HepG2 (cell line): ENCODE measurements at regions not wholly inside any gene's neighbourhood (a gene's known extent, or its start where the extent isn't known, plus 50 kb on each side); places are given as distances from the start of the nearest gene placed in this dataset.

ENCODE experiments used
- ATAC-seq: fragments of 200-7000 bp; cut with Tn5 transposase; 3 replicates; pipeline ENCODE4 v1.9.1; 2020; ENCODE audit warnings: mild to moderate bottlenecking, moderate library complexity
- BruUV-seq: library from RNA; stranded (reverse); fragments of 400-500 nt; replicated peaks from 2 replicates; lab custom pipeline; 2021; lab: Mats Ljungman, UMichigan
- CTCF ChIA-PET: fragments of 300-600 bp; formaldehyde crosslinking; extraction: SDS; loops from one replicate; lab custom pipeline; 2021; ENCODE audit warnings: low total read pairs, inconsistent platforms, low intra/inter-chr PET ratio; lab: Yijun Ruan, JAX
- POLR2A ChIA-PET: fragments of 350-600 bp; sonication (Branson Sonifier 250); formaldehyde crosslinking; loops from one replicate; lab custom pipeline; 2020; ENCODE audit warnings: antibody characterized with exemption, inconsistent platforms; lab: Yijun Ruan, JAX
- DNase-seq: peaks from one replicate; pipeline ENCODE4 v3.0.0-alpha.2; 2015; ENCODE audit warnings: low spot score
- FAIRE-seq: peaks from 3 replicates; lab custom pipeline; 2011; peaks lifted over from hg19 to GRCh38; lab: Jason Lieb, UNC
- H2AFZ ChIP-seq: one replicate; pipeline ENCODE4 v1.6.1; 2011; ENCODE audit warnings: low read length, inconsistent platforms
- H3K27ac ChIP-seq: fragments of 300-600 bp; 3 replicates; pipeline ENCODE4 v1.8.0; 2011; ENCODE audit warnings: mixed run types, mild to moderate bottlenecking, mixed read lengths, low read length, inconsistent platforms; ENCODE audit not compliant: insufficient read depth; ENCODE audit errors: extremely low read length
- H3K27me3 ChIP-seq, 2 experiments: fragments of 200-600 bp in 1 of 2; 2 replicates in 1 of 2; 3 replicates in 1 of 2; pipeline versions ENCODE4 v1.6.0 to v1.8.0; 2011; ENCODE audit warnings: low read length in 2 of 2, mild to moderate bottlenecking in 2 of 2, moderate library complexity in 2 of 2, inconsistent platforms in 1 of 2; ENCODE audit not compliant: insufficient read depth in 2 of 2, control insufficient read depth in 1 of 2
- H3K36me3 ChIP-seq, 2 experiments: fragments of 200-600 bp in 1 of 2; replicated peaks in 1 of 2; 2 replicates in 1 of 2; 3 replicates in 1 of 2; pipeline versions ENCODE4 v1.5.1 to v1.8.0; 2011; ENCODE audit warnings: low read length in 2 of 2, inconsistent platforms in 1 of 2; ENCODE audit not compliant: insufficient read depth in 2 of 2, control insufficient read depth in 1 of 2
- H3K4me1 ChIP-seq: 2 replicates; pipeline ENCODE4 v1.5.1; 2012; ENCODE audit warnings: low read length, inconsistent platforms; ENCODE audit not compliant: insufficient read depth
- H3K4me2 ChIP-seq: 2 replicates; pipeline ENCODE4 v1.6.0; 2011; ENCODE audit warnings: low read depth, low read length, inconsistent platforms
- H3K4me3 ChIP-seq, 3 experiments: fragments of 200-600 bp in 1 of 3; sonication (generic), shearing (Covaris generic) in 1 of 3; replicated peaks in 1 of 3; 2 replicates each; pipeline ENCODE4 v1.5.1; 2011 to 2016; ENCODE audit warnings: low read length in 3 of 3, inconsistent platforms in 2 of 3, low read depth in 2 of 3, mild to moderate bottlenecking in 2 of 3, control low read depth in 1 of 3, mixed read lengths in 1 of 3; ENCODE audit not compliant: insufficient read depth in 1 of 3
- H3K79me2 ChIP-seq: one replicate; pipeline ENCODE4 v1.6.1; 2011; ENCODE audit warnings: low read length, inconsistent platforms; ENCODE audit not compliant: insufficient read depth
- H3K9ac ChIP-seq: 2 replicates; pipeline ENCODE4 v1.6.0; 2011; ENCODE audit warnings: mild to moderate bottlenecking, low read depth, low read length, inconsistent platforms; ENCODE audit not compliant: insufficient read depth
- H3K9me3 ChIP-seq: 2 replicates; pipeline ENCODE4 v1.5.1; 2012; ENCODE audit warnings: mild to moderate bottlenecking, low read length
- H4K20me1 ChIP-seq: 2 replicates; pipeline ENCODE4 v1.6.0; 2011; ENCODE audit warnings: inconsistent platforms, mild to moderate bottlenecking, low read length, moderate library complexity; ENCODE audit not compliant: insufficient read depth
- DNMT1 ChIP-seq: sonication (generic); formaldehyde crosslinking; IDR thresholded peaks from 2 replicates; pipeline ENCODE4 v1.5.1; 2020; ENCODE audit warnings: mild to moderate bottlenecking, missing genetic modification reagents
- FOXC1 ChIP-seq: sonication (generic); formaldehyde crosslinking; IDR thresholded peaks from 2 replicates; pipeline ENCODE4 v1.8.0; 2022; ENCODE audit warnings: mild to moderate bottlenecking, missing genetic modification reagents, borderline replicate concordance
- FOXK1 ChIP-seq: sonication (generic); formaldehyde crosslinking; IDR thresholded peaks from 2 replicates; pipeline ENCODE4 v1.4.0; 2020; ENCODE audit warnings: low read depth, missing genetic modification reagents, borderline replicate concordance
- GZF1 ChIP-seq: sonication (generic); formaldehyde crosslinking; IDR thresholded peaks from 2 replicates; pipeline ENCODE4 v1.5.1; 2020; ENCODE audit warnings: mild to moderate bottlenecking, missing genetic modification reagents
- MBD4 ChIP-seq: IDR thresholded peaks from 2 replicates; pipeline ENCODE4 v1.6.1; 2012; ENCODE audit warnings: low read length, inconsistent platforms, borderline replicate concordance
- PAWR ChIP-seq: sonication (generic); formaldehyde crosslinking; IDR thresholded peaks from 2 replicates; pipeline ENCODE4 v1.4.0; 2020; ENCODE audit warnings: missing genetic modification reagents, mild to moderate bottlenecking, borderline replicate concordance
- RBM39 ChIP-seq: fragments of 200-400 bp; formaldehyde crosslinking; IDR thresholded peaks from one replicate; pipeline ENCODE4 v1.6.1; 2018; ENCODE audit warnings: antibody characterized with exemption, mild to moderate bottlenecking, low read depth, low read length; ENCODE audit not compliant: poor library complexity, severe bottlenecking
- SALL1 ChIP-seq: sonication (generic); formaldehyde crosslinking; IDR thresholded peaks from 2 replicates; pipeline ENCODE4 v1.8.0; 2022; ENCODE audit warnings: mild to moderate bottlenecking, missing genetic modification reagents
- SALL2 ChIP-seq: sonication (generic); formaldehyde crosslinking; IDR thresholded peaks from 2 replicates; pipeline ENCODE4 v1.8.1; 2023; ENCODE audit warnings: mild to moderate bottlenecking, missing genetic modification reagents, inconsistent platforms
- ZNF251 ChIP-seq: sonication (generic); formaldehyde crosslinking; IDR thresholded peaks from 2 replicates; pipeline ENCODE4 v1.9.0; 2021; ENCODE audit warnings: mild to moderate bottlenecking, missing genetic modification reagents
- ZNF253 ChIP-seq: sonication (generic); formaldehyde crosslinking; IDR thresholded peaks from 2 replicates; pipeline ENCODE4 v1.8.0; 2022; ENCODE audit warnings: mild to moderate bottlenecking, missing genetic modification reagents, borderline replicate concordance
- ZNF746 ChIP-seq: sonication (generic); formaldehyde crosslinking; IDR thresholded peaks from 2 replicates; pipeline ENCODE4 v1.8.0; 2022; ENCODE audit warnings: mild to moderate bottlenecking, missing genetic modification reagents
- WGBS: methylation state at CpG from one replicate; pipeline ENCODE4 v1.1.6; 2017; ENCODE audit warnings: low lambda C conversion rate; 5-methylcytosine and 5-hydroxymethylcytosine counted together
- in situ Hi-C: cut with HindIII; loops from 2 replicates; pipeline ENCODE4 v1.10.0; 2017; ENCODE audit warnings: low pct_unique_long_range_greater_than_20kb; ENCODE audit not compliant: extremely low pct_ligation_motif_present
- intact Hi-C: fragments of 100-400 bp; cut with micrococcal nuclease; formaldehyde crosslinking; loops from one replicate; pipeline ENCODE4 v1.10.0; 2022; ENCODE audit not compliant: unreplicated experiment
- TF ChIP-seq, protein P1 (sequence below): sonication (generic); formaldehyde crosslinking; IDR thresholded peaks from 2 replicates; pipeline ENCODE4 v1.5.1; 2020; ENCODE audit warnings: missing genetic modification reagents, mild to moderate bottlenecking, borderline replicate concordance
- TF ChIP-seq, protein P2 (sequence below): sonication (generic); formaldehyde crosslinking; IDR thresholded peaks from 2 replicates; pipeline ENCODE4 v1.4.0; 2020; ENCODE audit warnings: missing genetic modification reagents, borderline replicate concordance
- TF ChIP-seq, protein P3 (sequence below): sonication (generic); formaldehyde crosslinking; conservative IDR thresholded peaks from 2 replicates; pipeline ENCODE4 v1.4.0; 2020; ENCODE audit warnings: missing genetic modification reagents

DNA sequence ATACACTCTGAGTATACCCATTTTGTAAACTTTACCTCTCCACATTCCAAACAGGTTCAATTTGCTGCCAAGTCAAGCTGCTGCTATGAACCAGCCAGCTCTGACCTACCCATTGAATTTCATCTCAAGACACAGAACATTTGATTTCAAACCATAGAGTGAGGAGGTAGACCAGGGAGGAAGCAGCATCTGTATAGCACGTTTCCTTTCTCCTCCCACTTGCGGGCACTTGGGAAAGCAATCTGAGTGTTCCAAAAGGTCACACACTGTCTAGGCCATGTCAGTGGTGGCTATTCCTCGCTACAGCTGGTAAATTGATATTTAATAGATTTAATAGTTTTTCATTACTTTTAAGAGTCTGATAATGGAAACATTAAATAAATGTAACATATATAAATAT, 147.8 kb upstream of the EEPD1 start:
- no peak for TF ChIP-seq SALL1
- TF ChIP-seq FOXC1 (CRISPR knock-in tag): no peak
- TF ChIP-seq PAWR: no peak
- TF ChIP-seq, protein P1, sequence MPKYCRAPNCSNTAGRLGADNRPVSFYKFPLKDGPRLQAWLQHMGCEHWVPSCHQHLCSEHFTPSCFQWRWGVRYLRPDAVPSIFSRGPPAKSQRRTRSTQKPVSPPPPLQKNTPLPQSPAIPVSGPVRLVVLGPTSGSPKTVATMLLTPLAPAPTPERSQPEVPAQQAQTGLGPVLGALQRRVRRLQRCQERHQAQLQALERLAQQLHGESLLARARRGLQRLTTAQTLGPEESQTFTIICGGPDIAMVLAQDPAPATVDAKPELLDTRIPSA (CRISPR knock-in tag): no peak
- TF ChIP-seq MBD4: no peak
- no peak for TF ChIP-seq RBM39
- TF ChIP-seq DNMT1 (CRISPR knock-in tag): no peak
- no peak for TF ChIP-seq FOXK1 (CRISPR knock-in tag)
- TF ChIP-seq SALL2 (CRISPR knock-in tag): no peak
- no peak for TF ChIP-seq ZNF253
- TF ChIP-seq, protein P2, sequence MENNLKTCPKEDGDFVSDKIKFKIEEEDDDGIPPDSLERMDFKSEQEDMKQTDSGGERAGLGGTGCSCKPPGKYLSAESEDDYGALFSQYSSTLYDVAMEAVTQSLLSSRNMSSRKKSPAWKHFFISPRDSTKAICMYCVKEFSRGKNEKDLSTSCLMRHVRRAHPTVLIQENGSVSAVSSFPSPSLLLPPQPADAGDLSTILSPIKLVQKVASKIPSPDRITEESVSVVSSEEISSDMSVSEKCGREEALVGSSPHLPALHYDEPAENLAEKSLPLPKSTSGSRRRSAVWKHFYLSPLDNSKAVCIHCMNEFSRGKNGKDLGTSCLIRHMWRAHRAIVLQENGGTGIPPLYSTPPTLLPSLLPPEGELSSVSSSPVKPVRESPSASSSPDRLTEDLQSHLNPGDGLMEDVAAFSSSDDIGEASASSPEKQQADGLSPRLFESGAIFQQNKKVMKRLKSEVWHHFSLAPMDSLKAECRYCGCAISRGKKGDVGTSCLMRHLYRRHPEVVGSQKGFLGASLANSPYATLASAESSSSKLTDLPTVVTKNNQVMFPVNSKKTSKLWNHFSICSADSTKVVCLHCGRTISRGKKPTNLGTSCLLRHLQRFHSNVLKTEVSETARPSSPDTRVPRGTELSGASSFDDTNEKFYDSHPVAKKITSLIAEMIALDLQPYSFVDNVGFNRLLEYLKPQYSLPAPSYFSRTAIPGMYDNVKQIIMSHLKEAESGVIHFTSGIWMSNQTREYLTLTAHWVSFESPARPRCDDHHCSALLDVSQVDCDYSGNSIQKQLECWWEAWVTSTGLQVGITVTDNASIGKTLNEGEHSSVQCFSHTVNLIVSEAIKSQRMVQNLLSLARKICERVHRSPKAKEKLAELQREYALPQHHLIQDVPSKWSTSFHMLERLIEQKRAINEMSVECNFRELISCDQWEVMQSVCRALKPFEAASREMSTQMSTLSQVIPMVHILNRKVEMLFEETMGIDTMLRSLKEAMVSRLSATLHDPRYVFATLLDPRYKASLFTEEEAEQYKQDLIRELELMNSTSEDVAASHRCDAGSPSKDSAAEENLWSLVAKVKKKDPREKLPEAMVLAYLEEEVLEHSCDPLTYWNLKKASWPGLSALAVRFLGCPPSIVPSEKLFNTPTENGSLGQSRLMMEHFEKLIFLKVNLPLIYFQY (CRISPR knock-in tag): no peak
- no peak for TF ChIP-seq ZNF251 (CRISPR knock-in tag)
- TF ChIP-seq, protein P3, sequence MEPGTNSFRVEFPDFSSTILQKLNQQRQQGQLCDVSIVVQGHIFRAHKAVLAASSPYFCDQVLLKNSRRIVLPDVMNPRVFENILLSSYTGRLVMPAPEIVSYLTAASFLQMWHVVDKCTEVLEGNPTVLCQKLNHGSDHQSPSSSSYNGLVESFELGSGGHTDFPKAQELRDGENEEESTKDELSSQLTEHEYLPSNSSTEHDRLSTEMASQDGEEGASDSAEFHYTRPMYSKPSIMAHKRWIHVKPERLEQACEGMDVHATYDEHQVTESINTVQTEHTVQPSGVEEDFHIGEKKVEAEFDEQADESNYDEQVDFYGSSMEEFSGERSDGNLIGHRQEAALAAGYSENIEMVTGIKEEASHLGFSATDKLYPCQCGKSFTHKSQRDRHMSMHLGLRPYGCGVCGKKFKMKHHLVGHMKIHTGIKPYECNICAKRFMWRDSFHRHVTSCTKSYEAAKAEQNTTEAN (CRISPR knock-in tag): no peak
- TF ChIP-seq ZNF746 (CRISPR knock-in tag): no peak
- no peak for TF ChIP-seq GZF1 (CRISPR knock-in tag)
- ATAC-seq: no peak
- H3K36me3 ChIP-seq: no peaks in the 10 kb centered on the region
- no peak overlapping the region for H3K9ac ChIP-seq
- no peak for FAIRE-seq
- no TSS peak for BruUV-seq
- H2AFZ ChIP-seq: no peak overlapping the region
- H3K4me2 ChIP-seq: no peak overlapping the region
- CTCF ChIA-PET: no interaction called here
- no peaks in the 10 kb centered on the region for H4K20me1 ChIP-seq
- no peaks in the 10 kb centered on the region for H3K4me1 ChIP-seq
- in situ Hi-C loops (no loop called here), intact Hi-C loops (no loop called here)
- no peak overlapping the region for H3K4me3 ChIP-seq
- H3K79me2 ChIP-seq: no peaks in the 10 kb centered on the region
- DNase-seq: no peak
- POLR2A ChIA-PET: no interaction called here
- H3K27me3 ChIP-seq: no peaks in the 10 kb centered on the region
- no peaks in the 10 kb centered on the region for H3K9me3 ChIP-seq
- H3K27ac ChIP-seq: no peak overlapping the region
- 22% methylated on average over 3 of the region's 3 CpGs for WGBS
